HCT116 (cell line): ENCODE measurements at regions not wholly inside any gene's neighbourhood (a gene's known extent, or its start where the extent isn't known, plus 50 kb on each side); places are given as distances from the start of the nearest gene placed in this dataset.

Source experiments
- ATAC-seq: fragments of 200-7000 bp; cut with Tn5 transposase; 2 replicates; pipeline ENCODE4 v1.9.1; 2020; ENCODE audit warnings: mild to moderate bottlenecking, moderate library complexity
- BruUV-seq: library from RNA; stranded (reverse); fragments of 400-500 nt; replicated peaks from 2 replicates; lab custom pipeline; 2021; lab: Mats Ljungman, UMichigan
- CTCF ChIA-PET: fragments of 300-600 bp; sonication (Branson Sonifier 250); formaldehyde crosslinking; loops from one replicate; lab custom pipeline; 2021; ENCODE audit warnings: antibody characterized with exemption; lab: Charles Lee
- POLR2A ChIA-PET: fragments of 300-600, 350-600 bp; sonication (Branson Sonifier 250); formaldehyde crosslinking; loops from one replicate; lab custom pipeline; 2021; ENCODE audit warnings: antibody characterized with exemption; lab: Charles Lee
- RAD21 ChIA-PET, 2 experiments: fragments of 300-600 bp; sonication (Branson Sonifier 250); formaldehyde crosslinking; loops; one replicate each; lab custom pipeline; 2023; ENCODE audit warnings: low total read pairs in 2 of 2; ENCODE audit not compliant: uncharacterized antibody in 2 of 2, unreplicated experiment in 2 of 2, low non-redundant PET in 1 of 2; lab: Charles Lee
- DNase-seq: peaks from one replicate; pipeline ENCODE4 v3.0.0-alpha.2; 2010; ENCODE audit warnings: low read depth, low spot score
- H2AFZ ChIP-seq: fragments of 200-600 bp; shearing (Covaris generic), sonication (generic); 2 replicates; pipeline ENCODE4 v1.6.1; 2017; ENCODE audit warnings: low read depth, mixed run types, mixed read lengths, antibody characterized with exemption, low read length; ENCODE audit not compliant: poor library complexity, severe bottlenecking
- H3K27ac ChIP-seq: 2 replicates; pipeline ENCODE4 v1.5.1; 2012; ENCODE audit warnings: low read depth, low read length
- H3K27me3 ChIP-seq: fragments of 200-600 bp; sonication (generic); 2 replicates; pipeline ENCODE4 v1.6.1; 2016; ENCODE audit warnings: mixed run types, low read length, mixed read lengths; ENCODE audit not compliant: insufficient read depth
- H3K36me3 ChIP-seq, 2 experiments: fragments of 200-500 bp in 1 of 2; fragments of 200-600 bp in 1 of 2; sonication (Bioruptor generic) in 1 of 2; sonication (generic) in 1 of 2; 2 replicates each; pipeline versions ENCODE4 v1.5.1 to v1.6.1; 2014 to 2016; ENCODE audit warnings: low read length in 2 of 2, inconsistent platforms in 1 of 2, mixed read lengths in 1 of 2, mixed run types in 1 of 2; ENCODE audit not compliant: insufficient read depth in 2 of 2, control insufficient read depth in 1 of 2
- H3K4me1 ChIP-seq, 2 experiments: fragments of 200-600 bp in 1 of 2; sonication (generic) in 1 of 2; 2 replicates each; pipeline versions ENCODE4 v1.5.1 to v1.6.1; 2012 to 2017; ENCODE audit warnings: low read length in 2 of 2, inconsistent platforms in 1 of 2, mild to moderate bottlenecking in 1 of 2, mixed read lengths in 1 of 2, mixed run types in 1 of 2, moderate library complexity in 1 of 2; ENCODE audit not compliant: insufficient read depth in 2 of 2, control insufficient read depth in 1 of 2
- H3K4me2 ChIP-seq: fragments of 200-600 bp; sonication (generic); 2 replicates; pipeline ENCODE4 v1.6.1; 2017; ENCODE audit warnings: mixed run types, low read length, mixed read lengths
- H3K4me3 ChIP-seq, 2 experiments: fragments of 200-600 bp in 1 of 2; sonication (generic) in 1 of 2; replicated peaks in 1 of 2; 2 replicates each; pipeline ENCODE4 v1.5.1; 2011 to 2016; ENCODE audit warnings: low read length in 2 of 2, control low read depth in 1 of 2, low read depth in 1 of 2, mild to moderate bottlenecking in 1 of 2, mixed read lengths in 1 of 2, mixed run types in 1 of 2
- H3K79me2 ChIP-seq: fragments of 200-600 bp; sonication (generic); 2 replicates; pipeline ENCODE4 v1.6.1; 2017; ENCODE audit warnings: mild to moderate bottlenecking, mixed run types, low read length, moderate library complexity, mixed read lengths; ENCODE audit not compliant: insufficient read depth
- H3K9ac ChIP-seq: fragments of 200-600 bp; sonication (generic); 2 replicates; pipeline ENCODE4 v1.6.1; 2016; ENCODE audit warnings: low read length, mixed read lengths
- H3K9me2 ChIP-seq: fragments of 200-600 bp; sonication (generic), shearing (Covaris generic); 2 replicates; pipeline ENCODE4 v1.6.1; 2017; ENCODE audit warnings: mixed run types, mild to moderate bottlenecking, moderate library complexity; ENCODE audit not compliant: insufficient read depth
- H3K9me3 ChIP-seq, 2 experiments: fragments of 200-500 bp in 1 of 2; fragments of 200-600 bp in 1 of 2; sonication (Bioruptor generic) in 1 of 2; sonication (generic) in 1 of 2; 2 replicates each; pipeline ENCODE4 v1.6.1; 2014 to 2017; ENCODE audit warnings: low read length in 2 of 2, mixed read lengths in 2 of 2, inconsistent platforms in 1 of 2, low read depth in 1 of 2, mild to moderate bottlenecking in 1 of 2, mixed run types in 1 of 2, moderate library complexity in 1 of 2; ENCODE audit not compliant: control insufficient read depth in 1 of 2, insufficient read depth in 1 of 2
- H4K20me1 ChIP-seq: fragments of 200-600 bp; sonication (generic), shearing (Covaris generic); 2 replicates; pipeline ENCODE4 v1.6.1; 2017; ENCODE audit warnings: mixed run types, mild to moderate bottlenecking, moderate library complexity; ENCODE audit not compliant: insufficient read depth
- ATF3 ChIP-seq: IDR thresholded peaks from 2 replicates; pipeline ENCODE4 v1.6.1; 2012
- CBX3 ChIP-seq: IDR thresholded peaks from 2 replicates; pipeline ENCODE4 v1.6.1; 2012; ENCODE audit warnings: low read depth
- CEBPB ChIP-seq: IDR thresholded peaks from 2 replicates; pipeline ENCODE4 v1.6.1; 2012; ENCODE audit warnings: low read depth
- EGR1 ChIP-seq: IDR thresholded peaks from 2 replicates; pipeline ENCODE4 v1.6.1; 2012; ENCODE audit warnings: low read depth
- ELF1 ChIP-seq: IDR thresholded peaks from 2 replicates; pipeline ENCODE4 v1.6.1; 2012; ENCODE audit warnings: low read depth, borderline replicate concordance
- EZH2 ChIP-seq: fragments of 200-600 bp; sonication (generic); IDR thresholded peaks from 2 replicates; pipeline ENCODE4 v1.6.1; 2017; ENCODE audit warnings: antibody characterized with exemption, mixed run types
- EZH2phosphoT487 ChIP-seq: fragments of 200-600 bp; IDR thresholded peaks from 2 replicates; pipeline ENCODE4 v1.6.1; 2018; ENCODE audit warnings: antibody characterized with exemption, borderline replicate concordance
- FOSL1 ChIP-seq: IDR thresholded peaks from 2 replicates; pipeline ENCODE4 v1.6.1; 2012; ENCODE audit warnings: low read depth
- JUND ChIP-seq: IDR thresholded peaks from 2 replicates; pipeline ENCODE4 v1.6.1; 2012
- MAX ChIP-seq: IDR thresholded peaks from 2 replicates; pipeline ENCODE4 v1.6.1; 2012
- POLR2A ChIP-seq: IDR thresholded peaks from 2 replicates; pipeline ENCODE4 v1.7.0; 2011; ENCODE audit warnings: borderline replicate concordance; ENCODE audit not compliant: insufficient read depth, insufficient read length; ENCODE audit errors: extremely low read depth
- POLR2AphosphoS5 ChIP-seq: IDR thresholded peaks from 2 replicates; pipeline ENCODE4 v1.6.1; 2011; ENCODE audit warnings: mild to moderate bottlenecking, low read depth, low read length, moderate library complexity
- RAD21 ChIP-seq: IDR thresholded peaks from 2 replicates; pipeline ENCODE4 v1.6.1; 2012; ENCODE audit warnings: low read depth, mild to moderate bottlenecking
- SIN3A ChIP-seq: IDR thresholded peaks from 2 replicates; pipeline ENCODE4 v1.6.1; 2012; ENCODE audit warnings: low read depth
- SP1 ChIP-seq: IDR thresholded peaks from 2 replicates; pipeline ENCODE4 v1.6.1; 2012; ENCODE audit warnings: low read depth
- SRF ChIP-seq: IDR thresholded peaks from 2 replicates; pipeline ENCODE4 v1.6.1; 2012; ENCODE audit warnings: low read depth
- YY1 ChIP-seq: IDR thresholded peaks from 2 replicates; pipeline ENCODE4 v1.6.1; 2011; ENCODE audit warnings: low read length, low read depth, moderate library complexity, mild to moderate bottlenecking; ENCODE audit not compliant: insufficient replicate concordance; ENCODE audit errors: extremely low read depth
- ZBTB33 ChIP-seq: IDR thresholded peaks from 2 replicates; pipeline ENCODE4 v1.6.1; 2011; ENCODE audit warnings: mild to moderate bottlenecking, low read length, moderate library complexity; ENCODE audit not compliant: insufficient replicate concordance; ENCODE audit errors: extremely low read depth
- ZNF274 ChIP-seq: fragments of 200-500 bp; sonication (Bioruptor generic); IDR thresholded peaks from 2 replicates; pipeline ENCODE4 v1.6.1; 2014; ENCODE audit warnings: mild to moderate bottlenecking, low read depth, low read length, inconsistent platforms
- intact Hi-C: fragments of 100-400 bp; cut with micrococcal nuclease; formaldehyde crosslinking; loops from 2 replicates; pipeline ENCODE4 v1.10.0; 2022

- BruUV-seq, result no TSS peak
These were observed 92.0 kb upstream of the SRSF6 start for GRCh38 chr20:43365691-43366090.

More at GRCh38 chr20:43365691-43366090, 92.0 kb upstream of the SRSF6 start:
- Histone ChIP-seq H3K36me3 (no peaks in the 10 kb centered on the region), H3K79me2 (no peaks in the 10 kb centered on the region), H4K20me1 (no peaks in the 10 kb centered on the region), H3K4me2 (no peak overlapping the region), H3K9me2 (no peaks in the 10 kb centered on the region), H2AFZ (no peak overlapping the region), H3K27ac (no peak overlapping the region), H3K4me3 (no peak overlapping the region), H3K9ac (no peak overlapping the region), H3K9me3 (no peaks in the 10 kb centered on the region), H3K4me1 (no peaks in the 10 kb centered on the region), H3K27me3 (peaks cover 33% of the 10 kb centered on the region)
- no peak for DNase-seq
- intact Hi-C loops, result no loop called here
- ChIA-PET CTCF (no interaction called here), POLR2A (no interaction called here), RAD21 (no interaction called here)
- no peak for ATAC-seq
- TF ChIP-seq FOSL1 (no peak), SRF (no peak), CBX3 (no peak), POLR2AphosphoS5 (no peak), JUND (no peak), CEBPB (no peak), ATF3 (no peak), ELF1 (no peak), EZH2 (no peak), POLR2A (no peak), RAD21 (no peak), ZNF274 (no peak), MAX (no peak), YY1 (no peak), SIN3A (no peak), EGR1 (no peak), EZH2phosphoT487 (no peak), SP1 (no peak), ZBTB33 (no peak)
